ENCODE measurements at regions not wholly inside any gene's neighbourhood (a gene's known extent, or its start where the extent isn't known, plus 50 kb on each side); places are given as distances from the start of the nearest gene placed in this dataset.

- Histone ChIP-seq H3K27ac (ENCODE audit: low read length) (no peak overlapping the region), H3K36me3 (ENCODE audit: insufficient read depth, low read depth, low read length) (no peaks in the 10 kb centered on the region), H3K27me3 (ENCODE audit: insufficient read depth, low read length) (no peaks in the 10 kb centered on the region; the same call in 1 of the 2 replicates), H3K9ac (ENCODE audit: low read depth, low read length) (no peak overlapping the region), H3K4me3 (ENCODE audit: low read length) (no peak overlapping the region), H3K9me3 (ENCODE audit: insufficient read depth, low read depth, low read length) (no peaks in the 10 kb centered on the region), H3K4me1 (ENCODE audit: insufficient read depth, low read length) (no peaks in the 10 kb centered on the region)
These were observed 54.1 kb upstream of the BDNF start for GRCh38 chr11:27754035-27755017.
